Kidney epithelial cell (primary cell): ENCODE measurements at regions not wholly inside any gene's neighbourhood (a gene's known extent, or its start where the extent isn't known, plus 50 kb on each side); places are given as distances from the start of the nearest gene placed in this dataset.

ENCODE experiments used
- DNase-seq: peaks from one replicate; pipeline ENCODE4 v3.0.0-alpha.2; 2010; ENCODE audit warnings: low read depth
- H3K27me3 ChIP-seq: 2 replicates; pipeline ENCODE4 v1.6.0; 2011; ENCODE audit warnings: low read length; ENCODE audit not compliant: control insufficient read depth, insufficient read depth
- H3K36me3 ChIP-seq: 2 replicates; pipeline ENCODE4 v1.5.1; 2011; ENCODE audit warnings: low read length; ENCODE audit not compliant: control insufficient read depth, insufficient read depth
- H3K4me3 ChIP-seq: 2 replicates; pipeline ENCODE4 v1.5.1; 2011; ENCODE audit warnings: low read depth, mild to moderate bottlenecking, control low read depth, low read length
- CTCF ChIP-seq: IDR thresholded peaks from 2 replicates; pipeline ENCODE4 v1.5.1; 2011; ENCODE audit warnings: mild to moderate bottlenecking, moderate library complexity, low read length, control low read depth, inconsistent platforms; ENCODE audit not compliant: insufficient read depth, poor library complexity, severe bottlenecking

GRCh38 chr2:15867194-15868171 lies 72.9 kb upstream of the MYCN start:
- no peaks in the 10 kb centered on the region for H3K27me3 ChIP-seq
- TF ChIP-seq CTCF, result no peak
- H3K36me3 ChIP-seq, result no peaks in the 10 kb centered on the region
- DNase-seq, result no peak
- no peak overlapping the region for H3K4me3 ChIP-seq

- no peak for TF ChIP-seq CTCF
- DNase-seq, result no peak
- Histone ChIP-seq H3K27me3 (no peaks in the 10 kb centered on the region), H3K4me3 (no peak overlapping the region), H3K36me3 (no peaks in the 10 kb centered on the region)
Measured at GRCh38 chr2:15868186-15868585, 72.2 kb upstream of the MYCN start.

GRCh38 chr2:15868704-15869103 lies 71.6 kb upstream of the MYCN start:
- no peak for TF ChIP-seq CTCF
- H3K4me3 ChIP-seq, result no peak overlapping the region
- no peaks in the 10 kb centered on the region for H3K36me3 ChIP-seq
- DNase-seq, result no peak
- H3K27me3 ChIP-seq, result no peaks in the 10 kb centered on the region

GRCh38 chr2:15869396-15869795 lies 71.0 kb upstream of the MYCN start:
- Histone ChIP-seq H3K27me3 (no peaks in the 10 kb centered on the region), H3K4me3 (no peak overlapping the region), H3K36me3 (no peaks in the 10 kb centered on the region)
- TF ChIP-seq CTCF, result no peak
- no peak for DNase-seq

GRCh38 chr2:15869871-15870270 lies 70.5 kb upstream of the MYCN start:
- no peaks in the 10 kb centered on the region for H3K36me3 ChIP-seq
- no peak for DNase-seq
- H3K4me3 ChIP-seq, result no peak overlapping the region
- TF ChIP-seq CTCF, result no peak
- no peaks in the 10 kb centered on the region for H3K27me3 ChIP-seq
